KMS-11 (cell line): ENCODE measurements at regions not wholly inside any gene's neighbourhood (a gene's known extent, or its start where the extent isn't known, plus 50 kb on each side); places are given as distances from the start of the nearest gene placed in this dataset.

ENCODE experiments used
- H2AFZ ChIP-seq: fragments of 200-600 bp; sonication (generic); 2 replicates; pipeline ENCODE4 v1.6.1; 2016; ENCODE audit warnings: antibody characterized with exemption, mixed run types, low read depth
- H3K27ac ChIP-seq: fragments of 200-600 bp; sonication (generic); 2 replicates; pipeline ENCODE4 v1.6.1; 2016; ENCODE audit warnings: mild to moderate bottlenecking, mixed run types
- H3K27me3 ChIP-seq: fragments of 200-600 bp; sonication (generic); 2 replicates; pipeline ENCODE4 v1.6.1; 2017; ENCODE audit warnings: mild to moderate bottlenecking, low read depth, mixed run types, moderate library complexity; ENCODE audit not compliant: insufficient read depth
- H3K36me3 ChIP-seq: fragments of 200-600 bp; sonication (generic); 2 replicates; pipeline ENCODE4 v1.6.1; 2017; ENCODE audit warnings: mild to moderate bottlenecking, mixed run types; ENCODE audit not compliant: insufficient read depth
- H3K4me1 ChIP-seq: fragments of 200-600 bp; sonication (generic); 2 replicates; pipeline ENCODE4 v1.6.1; 2016; ENCODE audit warnings: mild to moderate bottlenecking, low read depth, mixed run types; ENCODE audit not compliant: poor library complexity, severe bottlenecking
- H3K4me2 ChIP-seq: fragments of 200-600 bp; sonication (generic); 2 replicates; pipeline ENCODE4 v1.7.0; 2016; ENCODE audit warnings: mild to moderate bottlenecking, mixed run types
- H3K4me3 ChIP-seq: fragments of 200-600 bp; sonication (generic); IDR thresholded peaks from 2 replicates; pipeline ENCODE4 v1.6.1; 2017; ENCODE audit warnings: low read depth, low read length, mixed read lengths; ENCODE audit not compliant: insufficient read depth
- H3K79me2 ChIP-seq: fragments of 200-600 bp; sonication (generic); 2 replicates; pipeline ENCODE4 v1.6.1; 2016; ENCODE audit warnings: low read depth, mixed run types; ENCODE audit not compliant: insufficient read depth
- H3K9ac ChIP-seq: fragments of 200-600 bp; sonication (generic); 2 replicates; pipeline ENCODE4 v1.6.1; 2016; ENCODE audit warnings: mild to moderate bottlenecking, mixed run types
- H4K20me1 ChIP-seq: fragments of 200-600 bp; sonication (generic); 2 replicates; pipeline ENCODE4 v1.6.1; 2016; ENCODE audit warnings: mild to moderate bottlenecking, mixed run types; ENCODE audit not compliant: insufficient read depth
- TF ChIP-seq, protein P1 (sequence below): fragments of 200-600 bp; sonication (generic); conservative IDR thresholded peaks from 2 replicates; pipeline ENCODE4 v1.6.1; 2017; ENCODE audit warnings: low read depth, mild to moderate bottlenecking, antibody characterized with exemption, low read length, moderate library complexity, mixed read lengths

DNA sequence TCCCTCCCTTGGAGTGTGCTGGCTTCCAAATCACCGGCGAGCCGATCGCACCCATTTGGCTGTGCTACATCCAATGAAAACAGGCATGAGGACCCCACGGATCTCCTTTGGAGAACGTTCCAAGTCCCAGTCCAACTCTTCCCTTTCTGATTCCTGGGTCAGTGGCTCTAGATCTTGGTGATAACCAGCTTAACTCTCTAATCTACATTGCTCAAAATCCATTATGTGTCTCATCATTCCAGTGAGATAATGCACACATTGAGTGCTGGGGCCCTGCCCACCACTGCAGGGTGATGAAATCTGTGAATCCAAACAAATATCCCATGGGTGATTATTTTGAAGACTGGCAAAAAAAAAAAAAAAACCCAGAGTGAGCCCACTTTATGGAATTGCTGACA, 232.7 kb upstream of the COPS8 start:
- no peaks in the 10 kb centered on the region for H3K4me1 ChIP-seq
- H3K4me2 ChIP-seq, result no peak overlapping the region
- H3K27me3 ChIP-seq, result no peaks in the 10 kb centered on the region
- H3K36me3 ChIP-seq, result no peaks in the 10 kb centered on the region
- no peak overlapping the region for H3K27ac ChIP-seq
- no peak overlapping the region for H3K9ac ChIP-seq
- no peak overlapping the region for H3K4me3 ChIP-seq
- TF ChIP-seq, protein P1, sequence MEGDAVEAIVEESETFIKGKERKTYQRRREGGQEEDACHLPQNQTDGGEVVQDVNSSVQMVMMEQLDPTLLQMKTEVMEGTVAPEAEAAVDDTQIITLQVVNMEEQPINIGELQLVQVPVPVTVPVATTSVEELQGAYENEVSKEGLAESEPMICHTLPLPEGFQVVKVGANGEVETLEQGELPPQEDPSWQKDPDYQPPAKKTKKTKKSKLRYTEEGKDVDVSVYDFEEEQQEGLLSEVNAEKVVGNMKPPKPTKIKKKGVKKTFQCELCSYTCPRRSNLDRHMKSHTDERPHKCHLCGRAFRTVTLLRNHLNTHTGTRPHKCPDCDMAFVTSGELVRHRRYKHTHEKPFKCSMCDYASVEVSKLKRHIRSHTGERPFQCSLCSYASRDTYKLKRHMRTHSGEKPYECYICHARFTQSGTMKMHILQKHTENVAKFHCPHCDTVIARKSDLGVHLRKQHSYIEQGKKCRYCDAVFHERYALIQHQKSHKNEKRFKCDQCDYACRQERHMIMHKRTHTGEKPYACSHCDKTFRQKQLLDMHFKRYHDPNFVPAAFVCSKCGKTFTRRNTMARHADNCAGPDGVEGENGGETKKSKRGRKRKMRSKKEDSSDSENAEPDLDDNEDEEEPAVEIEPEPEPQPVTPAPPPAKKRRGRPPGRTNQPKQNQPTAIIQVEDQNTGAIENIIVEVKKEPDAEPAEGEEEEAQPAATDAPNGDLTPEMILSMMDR, result no peak
- no peaks in the 10 kb centered on the region for H3K79me2 ChIP-seq
- no peaks in the 10 kb centered on the region for H4K20me1 ChIP-seq
- no peak overlapping the region for H2AFZ ChIP-seq

DNA sequence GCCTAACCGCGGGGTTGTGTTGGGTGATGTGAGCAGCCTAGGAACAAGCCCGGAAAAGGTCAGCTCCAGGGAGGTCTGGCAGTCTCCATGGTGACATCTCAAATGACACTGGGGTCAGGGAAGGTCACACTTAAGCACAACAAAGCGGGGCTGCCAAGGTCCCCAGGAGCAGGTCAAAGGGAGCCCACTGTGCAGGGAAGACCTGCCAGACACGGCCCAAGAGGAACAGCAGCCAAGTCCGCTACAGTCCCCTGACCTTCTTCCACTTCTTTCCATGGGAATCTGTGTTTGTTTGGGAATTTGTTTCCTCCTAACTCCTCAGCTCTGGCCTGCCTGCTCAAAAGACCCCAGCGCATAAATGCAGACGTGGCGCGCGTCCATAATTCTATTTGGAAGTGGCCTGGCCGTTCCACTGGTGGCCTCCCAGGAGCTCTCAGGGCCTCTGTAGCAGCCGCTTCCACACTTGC, 232.1 kb upstream of the COPS8 start:
- TF ChIP-seq, protein P1, result no peak
- Histone ChIP-seq H3K4me1 (no peaks in the 10 kb centered on the region), H3K9ac (no peak overlapping the region), H3K27ac (no peak overlapping the region), H3K27me3 (no peaks in the 10 kb centered on the region), H3K36me3 (no peaks in the 10 kb centered on the region), H3K4me2 (no peak overlapping the region), H2AFZ (no peak overlapping the region), H3K4me3 (no peak overlapping the region), H4K20me1 (no peaks in the 10 kb centered on the region), H3K79me2 (no peaks in the 10 kb centered on the region)

DNA sequence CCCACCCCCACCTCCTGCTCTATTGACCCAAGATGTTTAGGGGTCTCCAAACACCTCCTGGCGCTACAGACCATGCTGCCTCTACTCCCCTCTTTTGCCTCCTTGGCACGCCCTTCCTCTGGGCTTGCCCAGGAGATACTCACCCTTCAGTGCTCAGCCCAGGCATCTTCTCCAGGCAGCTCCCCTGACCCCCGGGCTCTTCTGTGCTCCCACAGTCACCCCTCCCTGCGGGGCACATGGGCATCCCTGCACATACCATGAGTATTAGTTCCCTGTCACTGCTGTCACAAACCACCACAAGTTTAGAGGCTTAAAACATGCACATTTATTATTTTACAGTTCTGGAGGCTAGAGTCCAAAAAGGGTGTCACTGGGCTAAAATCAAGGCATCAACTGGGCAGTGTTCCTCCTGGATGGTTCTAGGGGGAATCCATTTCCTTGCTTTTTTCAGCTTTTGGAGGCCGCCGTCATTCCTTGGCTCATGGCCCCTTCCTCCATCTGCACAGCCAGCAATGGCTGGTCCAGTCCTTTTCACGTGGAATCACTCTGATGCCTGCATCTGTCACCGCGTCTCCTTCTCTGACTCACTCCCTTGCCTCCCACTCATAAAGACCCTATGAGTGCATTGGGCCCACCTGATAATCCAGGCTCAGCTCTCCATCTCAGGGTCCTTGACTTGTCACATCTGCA, 230.4 kb upstream of the COPS8 start:
- Histone ChIP-seq H2AFZ (no peak overlapping the region), H3K79me2 (no peaks in the 10 kb centered on the region), H3K4me2 (no peak overlapping the region), H3K27ac (no peak overlapping the region), H3K4me3 (no peak overlapping the region), H4K20me1 (no peaks in the 10 kb centered on the region), H3K4me1 (no peaks in the 10 kb centered on the region), H3K9ac (no peak overlapping the region), H3K27me3 (no peaks in the 10 kb centered on the region), H3K36me3 (no peaks in the 10 kb centered on the region)
- TF ChIP-seq, protein P1, result no peak

DNA sequence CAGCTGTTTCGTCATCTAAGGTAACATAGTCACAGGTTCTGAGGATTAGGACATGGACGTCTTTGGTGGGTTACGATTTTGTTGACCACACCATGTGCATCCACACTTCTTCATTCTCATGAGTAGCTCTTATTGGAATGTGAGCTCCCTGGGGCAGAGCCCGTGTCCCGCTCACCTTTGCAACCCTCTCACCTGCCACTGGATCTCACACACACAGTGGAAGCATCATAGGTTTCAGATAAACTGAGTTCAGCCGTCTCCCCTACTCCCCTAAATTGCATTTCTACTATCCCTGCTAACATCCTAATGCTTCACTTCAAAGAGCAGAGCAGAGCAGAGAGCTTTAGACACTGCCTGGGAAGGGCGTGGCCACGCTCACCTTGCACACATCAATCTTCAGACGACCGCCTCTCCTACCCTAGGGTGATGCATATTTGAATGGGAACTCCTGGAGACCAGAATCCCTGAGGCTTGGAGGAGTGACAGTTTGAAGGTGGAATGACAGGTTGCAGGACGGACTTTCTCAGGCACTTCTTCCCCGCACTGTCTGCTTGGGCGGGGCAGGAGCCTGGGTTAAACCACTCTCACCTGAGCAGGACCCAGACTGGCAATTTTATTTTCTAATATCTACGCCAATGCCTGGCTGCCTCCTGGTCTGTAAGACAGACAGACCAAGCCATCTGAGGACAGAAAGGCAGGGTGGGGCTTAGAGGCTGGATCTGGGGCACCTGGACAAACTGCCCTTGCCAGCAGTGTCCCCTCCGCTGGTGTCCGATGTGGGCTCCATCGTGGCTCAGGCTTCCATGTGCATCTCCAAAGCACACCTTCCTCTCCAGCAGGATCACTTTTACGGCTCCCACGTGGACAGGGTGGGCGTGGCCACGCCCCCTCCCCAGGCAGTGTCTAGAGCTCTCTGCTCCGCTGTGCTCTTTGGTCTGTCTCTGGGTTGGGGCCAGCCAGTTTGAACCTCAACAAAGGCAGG, 229.5 kb upstream of the COPS8 start:
- no peaks in the 10 kb centered on the region for H3K27me3 ChIP-seq
- no peaks in the 10 kb centered on the region for H4K20me1 ChIP-seq
- H3K79me2 ChIP-seq, result no peaks in the 10 kb centered on the region
- no peak overlapping the region for H3K27ac ChIP-seq
- H3K4me1 ChIP-seq, result no peaks in the 10 kb centered on the region
- H3K36me3 ChIP-seq, result no peaks in the 10 kb centered on the region
- no peak overlapping the region for H3K9ac ChIP-seq
- no peak overlapping the region for H2AFZ ChIP-seq
- H3K4me2 ChIP-seq, result no peak overlapping the region
- TF ChIP-seq, protein P1, result no peak
- H3K4me3 ChIP-seq, result no peak overlapping the region
